AG04449 (cell line): ENCODE measurements at regions not wholly inside any gene's neighbourhood (a gene's known extent, or its start where the extent isn't known, plus 50 kb on each side); places are given as distances from the start of the nearest gene placed in this dataset.

Experiments used
- CTCF ChIA-PET: fragments of 350-600 bp; formaldehyde crosslinking; extraction: SDS; loops from one replicate; lab custom pipeline; 2021; ENCODE audit warnings: antibody characterized with exemption; lab: Yijun Ruan, JAX
- POLR2A ChIA-PET: fragments of 400-600, 350-600 bp; formaldehyde crosslinking; extraction: SDS; loops from one replicate; lab custom pipeline; 2020; ENCODE audit warnings: antibody characterized with exemption, inconsistent platforms; lab: Yijun Ruan, JAX
- DNase-seq: peaks from one replicate; pipeline ENCODE4 v3.0.0-alpha.2; 2010; ENCODE audit warnings: low read depth, low spot score
- H3K4me3 ChIP-seq: 2 replicates; pipeline ENCODE4 v1.5.1; 2011; ENCODE audit warnings: low read depth, mild to moderate bottlenecking, control low read depth, low read length
- CTCF ChIP-seq: IDR thresholded peaks from one replicate; pipeline ENCODE4 v1.5.1; 2011; ENCODE audit warnings: mild to moderate bottlenecking, moderate library complexity, low read length, control low read depth, inconsistent platforms; ENCODE audit not compliant: insufficient read depth; ENCODE audit errors: missing control alignments

GRCh38 chr9:30579810-30580209, 1804.6 kb upstream of the ACO1 start:
- ChIA-PET POLR2A (no interaction called here), CTCF (no interaction called here)
- DNase-seq = no peak
- no peak for TF ChIP-seq CTCF
- no peak overlapping the region for H3K4me3 ChIP-seq

- TF ChIP-seq CTCF = no peak
- no peak for DNase-seq
- ChIA-PET POLR2A (no interaction called here), CTCF (no interaction called here)
- no peak overlapping the region for H3K4me3 ChIP-seq
These were observed 1802.2 kb upstream of the ACO1 start for GRCh38 chr9:30582240-30582639.

- H3K4me3 ChIP-seq = no peak overlapping the region
- ChIA-PET CTCF (no interaction called here), POLR2A (no interaction called here)
- no peak for DNase-seq
- TF ChIP-seq CTCF = no peak
These were observed 1799.9 kb upstream of the ACO1 start for GRCh38 chr9:30584559-30584958.

- ChIA-PET CTCF (no interaction called here), POLR2A (no interaction called here)
- H3K4me3 ChIP-seq = no peak overlapping the region
These were observed 1793.0 kb upstream of the ACO1 start for GRCh38 chr9:30591461-30591860.

GRCh38 chr9:30597608-30598007, 1786.8 kb upstream of the ACO1 start:
- H3K4me3 ChIP-seq = no peak overlapping the region
- POLR2A ChIA-PET = no interaction called here
- CTCF ChIA-PET = no interaction called here
- no peak for DNase-seq
- TF ChIP-seq CTCF = no peak

More at GRCh38 chr9:30591461-30591860, 1793.0 kb upstream of the ACO1 start:
- TF ChIP-seq CTCF = no peak
- no peak for DNase-seq

- CTCF ChIA-PET = no interaction called here
- TF ChIP-seq CTCF = no peak
These were observed 1778.5 kb upstream of the ACO1 start for GRCh38 chr9:30605936-30606335.

More at GRCh38 chr9:30605936-30606335, 1778.5 kb upstream of the ACO1 start:
- no peak for DNase-seq
- no peak overlapping the region for H3K4me3 ChIP-seq
- POLR2A ChIA-PET = no interaction called here
